ENCODE measurements at regions not wholly inside any gene's neighbourhood (a gene's known extent, or its start where the extent isn't known, plus 50 kb on each side); places are given as distances from the start of the nearest gene placed in this dataset.
"Not testable (repeated sequence)": the region's sequence is repeated elsewhere in the genome, so short reads cannot be mapped to it uniquely, and the experiment has no call there.

GRCh38 chr22:22960307-22960706, 72.7 kb downstream of the IGLL5 start:
- Mint-ChIP-seq H3K27me3 (peaks cover 45% of the 10 kb centered on the region), H3K4me3 (no peak overlapping the region), H3K27ac (no peak overlapping the region), H3K4me1 (no peaks in the 10 kb centered on the region), H3K36me3 (ENCODE audit: low read depth) (peaks cover 3% of the 10 kb centered on the region)
- DNase-seq (no peak), ATAC-seq (no peak)
- no peaks in the 10 kb centered on the region for H3K9me3 ChIP-seq (ENCODE audit: control insufficient read depth, low read length, poor library complexity, severe bottlenecking)

GRCh38 chr22:22961574-22961973, 74.0 kb downstream of the IGLL5 start:
- DNase-seq (no peak), ATAC-seq (no peak)
- Mint-ChIP-seq H3K4me1 (no peaks in the 10 kb centered on the region), H3K4me3 (no peak overlapping the region), H3K36me3 (ENCODE audit: low read depth) (peaks cover 3% of the 10 kb centered on the region), H3K27ac (no peak overlapping the region), H3K27me3 (peaks cover 43% of the 10 kb centered on the region)
- no peaks in the 10 kb centered on the region for H3K9me3 ChIP-seq (ENCODE audit: control insufficient read depth, low read length, poor library complexity, severe bottlenecking)

GRCh38 chr22:22968366-22968765, 80.8 kb downstream of the IGLL5 start:
- Mint-ChIP-seq H3K36me3 (ENCODE audit: low read depth) (no peaks in the 10 kb centered on the region), H3K27ac (no peak overlapping the region), H3K27me3 (peaks cover 69% of the 10 kb centered on the region), H3K4me3 (no peak overlapping the region), H3K4me1 (no peaks in the 10 kb centered on the region)
- no peak for DNase-seq
- H3K9me3 ChIP-seq (ENCODE audit: control insufficient read depth, low read length, poor library complexity, severe bottlenecking), result no peaks in the 10 kb centered on the region
- no peak for ATAC-seq

GRCh38 chr22:22972605-22973004, 85.0 kb downstream of the IGLL5 start:
- DNase-seq, ATAC-seq: not testable (repeated sequence)

GRCh38 chr22:22973336-22973735, 85.7 kb downstream of the IGLL5 start:
- no peak for ATAC-seq
- H3K36me3 Mint-ChIP-seq (ENCODE audit: low read depth), result no peaks in the 10 kb centered on the region
- H3K4me1 Mint-ChIP-seq, result no peaks in the 10 kb centered on the region

More at GRCh38 chr22:22972605-22973004, 85.0 kb downstream of the IGLL5 start:
- peaks cover 63% of the 10 kb centered on the region for H3K27me3 Mint-ChIP-seq
- H3K9me3 ChIP-seq (ENCODE audit: control insufficient read depth, low read length, poor library complexity, severe bottlenecking); H3K4me3 Mint-ChIP-seq; H3K27ac Mint-ChIP-seq; H3K36me3 Mint-ChIP-seq (ENCODE audit: low read depth); H3K4me1 Mint-ChIP-seq: not testable (repeated sequence)

GRCh38 chr22:22974156-22974555, 86.5 kb downstream of the IGLL5 start:
- H3K27me3 Mint-ChIP-seq, result peaks cover 54% of the 10 kb centered on the region
- no peaks in the 10 kb centered on the region for H3K4me1 Mint-ChIP-seq
- no peaks in the 10 kb centered on the region for H3K9me3 ChIP-seq (ENCODE audit: control insufficient read depth, low read length, poor library complexity, severe bottlenecking)
- ATAC-seq (no peak), DNase-seq (no peak)
- H3K36me3 Mint-ChIP-seq (ENCODE audit: low read depth), result no peaks in the 10 kb centered on the region
- H3K4me3 Mint-ChIP-seq, result no peak overlapping the region
- no peak overlapping the region for H3K27ac Mint-ChIP-seq

More at GRCh38 chr22:22973336-22973735, 85.7 kb downstream of the IGLL5 start:
- H3K9me3 ChIP-seq (ENCODE audit: control insufficient read depth, low read length, poor library complexity, severe bottlenecking), result no peaks in the 10 kb centered on the region
- Mint-ChIP-seq H3K4me3 (no peak overlapping the region), H3K27ac (no peak overlapping the region), H3K27me3 (peaks cover 58% of the 10 kb centered on the region)
- DNase-seq, result no peak

GRCh38 chr22:22974795-22975580, 87.4 kb downstream of the IGLL5 start:
- DNase-seq (no peak), ATAC-seq (no peak)
- Mint-ChIP-seq H3K4me3 (no peak overlapping the region), H3K4me1 (no peaks in the 10 kb centered on the region), H3K36me3 (ENCODE audit: low read depth) (no peaks in the 10 kb centered on the region), H3K27me3 (peaks cover 48% of the 10 kb centered on the region), H3K27ac (no peak overlapping the region)
- no peaks in the 10 kb centered on the region for H3K9me3 ChIP-seq (ENCODE audit: control insufficient read depth, low read length, poor library complexity, severe bottlenecking)

GRCh38 chr22:22976033-22976922, 88.7 kb downstream of the IGLL5 start:
- no peaks in the 10 kb centered on the region for H3K9me3 ChIP-seq (ENCODE audit: control insufficient read depth, low read length, poor library complexity, severe bottlenecking)
- ATAC-seq (no peak), DNase-seq (no peak)
- Mint-ChIP-seq H3K27ac (no peak overlapping the region), H3K36me3 (ENCODE audit: low read depth) (no peaks in the 10 kb centered on the region), H3K27me3 (peaks cover 35% of the 10 kb centered on the region), H3K4me1 (no peaks in the 10 kb centered on the region), H3K4me3 (no peak overlapping the region)

GRCh38 chr22:22977479-22978200, 90.0 kb downstream of the IGLL5 start:
- no peak overlapping the region for H3K4me3 Mint-ChIP-seq
- ATAC-seq, result no peak
- no peaks in the 10 kb centered on the region for H3K4me1 Mint-ChIP-seq
- no peaks in the 10 kb centered on the region for H3K9me3 ChIP-seq (ENCODE audit: control insufficient read depth, low read length, poor library complexity, severe bottlenecking)
- no peak overlapping the region for H3K27ac Mint-ChIP-seq
- peaks cover 33% of the 10 kb centered on the region for H3K27me3 Mint-ChIP-seq
- H3K36me3 Mint-ChIP-seq (ENCODE audit: low read depth), result no peaks in the 10 kb centered on the region
- DNase-seq, result no peak

GRCh38 chr22:22978637-22979036, 91.0 kb downstream of the IGLL5 start:
- ATAC-seq (no peak), DNase-seq (no peak)
- Mint-ChIP-seq H3K27me3 (peaks cover 37% of the 10 kb centered on the region), H3K27ac (no peak overlapping the region), H3K4me1 (peaks cover 3% of the 10 kb centered on the region), H3K4me3 (no peak overlapping the region), H3K36me3 (ENCODE audit: low read depth) (no peaks in the 10 kb centered on the region)
- H3K9me3 ChIP-seq (ENCODE audit: control insufficient read depth, low read length, poor library complexity, severe bottlenecking), result no peaks in the 10 kb centered on the region

GRCh38 chr22:22979121-22979724, 91.1 kb upstream of the GNAZ start:
- Mint-ChIP-seq H3K27ac (no peak overlapping the region), H3K27me3 (peaks cover 37% of the 10 kb centered on the region)

GRCh38 chr22:22979954-22980353, 90.4 kb upstream of the GNAZ start:
- H3K27ac Mint-ChIP-seq, result no peak overlapping the region
- H3K9me3 ChIP-seq (ENCODE audit: control insufficient read depth, low read length, poor library complexity, severe bottlenecking), result no peaks in the 10 kb centered on the region
- DNase-seq (no peak), ATAC-seq (no peak)
- no peak overlapping the region for H3K4me3 Mint-ChIP-seq
- no peaks in the 10 kb centered on the region for H3K36me3 Mint-ChIP-seq (ENCODE audit: low read depth)
- H3K4me1 Mint-ChIP-seq, result peaks cover 4% of the 10 kb centered on the region
- peaks cover 36% of the 10 kb centered on the region for H3K27me3 Mint-ChIP-seq

More at GRCh38 chr22:22979121-22979724, 91.1 kb upstream of the GNAZ start:
- ATAC-seq (no peak), DNase-seq (no peak)
- Mint-ChIP-seq H3K36me3 (ENCODE audit: low read depth) (no peaks in the 10 kb centered on the region), H3K4me1 (peaks cover 3% of the 10 kb centered on the region), H3K4me3 (no peak overlapping the region)
- no peaks in the 10 kb centered on the region for H3K9me3 ChIP-seq (ENCODE audit: control insufficient read depth, low read length, poor library complexity, severe bottlenecking)
